Astrocyte of the spinal cord (primary cell): ENCODE measurements at regions not wholly inside any gene's neighbourhood (a gene's known extent, or its start where the extent isn't known, plus 50 kb on each side); places are given as distances from the start of the nearest gene placed in this dataset.

ENCODE experiments used
- DNase-seq: peaks from one replicate; pipeline ENCODE4 v3.0.0; 2011; ENCODE audit warnings: low read depth, low spot score
- H3K4me3 ChIP-seq: 2 replicates; pipeline ENCODE4 v1.5.1; 2011; ENCODE audit warnings: low read depth, mild to moderate bottlenecking, low read length, moderate library complexity
- in situ Hi-C: cut with HindIII; loops from 2 replicates; pipeline ENCODE4 v1.10.0; 2017; ENCODE audit warnings: low sequenced_read_pairs
- TF ChIP-seq, protein P1 (sequence below): IDR thresholded peaks from 2 replicates; pipeline ENCODE4 v1.5.1; 2012; ENCODE audit warnings: low read depth, mild to moderate bottlenecking, low read length, inconsistent platforms

GRCh38 chr22:33221568-33221967, 163.4 kb upstream of the SYN3 start:
- no peak for DNase-seq
- H3K4me3 ChIP-seq: no peak overlapping the region
- in situ Hi-C loops: no loop called here
- TF ChIP-seq, protein P1, sequence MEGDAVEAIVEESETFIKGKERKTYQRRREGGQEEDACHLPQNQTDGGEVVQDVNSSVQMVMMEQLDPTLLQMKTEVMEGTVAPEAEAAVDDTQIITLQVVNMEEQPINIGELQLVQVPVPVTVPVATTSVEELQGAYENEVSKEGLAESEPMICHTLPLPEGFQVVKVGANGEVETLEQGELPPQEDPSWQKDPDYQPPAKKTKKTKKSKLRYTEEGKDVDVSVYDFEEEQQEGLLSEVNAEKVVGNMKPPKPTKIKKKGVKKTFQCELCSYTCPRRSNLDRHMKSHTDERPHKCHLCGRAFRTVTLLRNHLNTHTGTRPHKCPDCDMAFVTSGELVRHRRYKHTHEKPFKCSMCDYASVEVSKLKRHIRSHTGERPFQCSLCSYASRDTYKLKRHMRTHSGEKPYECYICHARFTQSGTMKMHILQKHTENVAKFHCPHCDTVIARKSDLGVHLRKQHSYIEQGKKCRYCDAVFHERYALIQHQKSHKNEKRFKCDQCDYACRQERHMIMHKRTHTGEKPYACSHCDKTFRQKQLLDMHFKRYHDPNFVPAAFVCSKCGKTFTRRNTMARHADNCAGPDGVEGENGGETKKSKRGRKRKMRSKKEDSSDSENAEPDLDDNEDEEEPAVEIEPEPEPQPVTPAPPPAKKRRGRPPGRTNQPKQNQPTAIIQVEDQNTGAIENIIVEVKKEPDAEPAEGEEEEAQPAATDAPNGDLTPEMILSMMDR: no peak

DNA sequence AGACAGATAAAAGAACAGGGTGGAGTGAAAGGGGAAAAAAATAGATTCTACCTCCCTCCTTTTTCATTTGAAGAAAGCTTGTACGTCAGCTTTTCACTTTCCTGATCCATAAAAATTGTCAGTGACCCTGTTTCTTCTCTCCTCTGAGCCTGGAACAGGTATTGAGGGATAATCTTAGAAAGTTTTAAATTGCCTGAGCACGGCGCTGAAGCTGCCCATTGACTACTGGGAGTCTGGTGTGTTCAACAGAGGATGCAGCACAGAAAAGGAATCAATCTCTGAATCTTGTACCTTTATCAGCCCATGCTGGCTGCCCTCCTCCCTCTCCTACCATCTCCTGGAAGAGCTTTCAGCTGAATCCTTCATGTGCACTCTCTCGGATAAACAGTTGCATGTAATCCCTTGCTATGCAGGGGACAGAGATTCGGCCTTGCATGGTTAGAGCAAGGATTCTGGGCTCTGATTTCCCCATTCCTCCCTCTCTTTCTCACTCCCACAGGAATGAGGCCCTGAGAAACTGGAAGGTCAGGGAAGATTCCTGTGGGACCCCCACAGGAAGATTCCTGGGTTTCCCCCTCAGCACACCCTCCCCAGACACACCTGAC, 162.4 kb upstream of the SYN3 start:
- in situ Hi-C loops: no loop called here
- no peak for DNase-seq
- no peak overlapping the region for H3K4me3 ChIP-seq
- TF ChIP-seq, protein P1: no peak

DNA sequence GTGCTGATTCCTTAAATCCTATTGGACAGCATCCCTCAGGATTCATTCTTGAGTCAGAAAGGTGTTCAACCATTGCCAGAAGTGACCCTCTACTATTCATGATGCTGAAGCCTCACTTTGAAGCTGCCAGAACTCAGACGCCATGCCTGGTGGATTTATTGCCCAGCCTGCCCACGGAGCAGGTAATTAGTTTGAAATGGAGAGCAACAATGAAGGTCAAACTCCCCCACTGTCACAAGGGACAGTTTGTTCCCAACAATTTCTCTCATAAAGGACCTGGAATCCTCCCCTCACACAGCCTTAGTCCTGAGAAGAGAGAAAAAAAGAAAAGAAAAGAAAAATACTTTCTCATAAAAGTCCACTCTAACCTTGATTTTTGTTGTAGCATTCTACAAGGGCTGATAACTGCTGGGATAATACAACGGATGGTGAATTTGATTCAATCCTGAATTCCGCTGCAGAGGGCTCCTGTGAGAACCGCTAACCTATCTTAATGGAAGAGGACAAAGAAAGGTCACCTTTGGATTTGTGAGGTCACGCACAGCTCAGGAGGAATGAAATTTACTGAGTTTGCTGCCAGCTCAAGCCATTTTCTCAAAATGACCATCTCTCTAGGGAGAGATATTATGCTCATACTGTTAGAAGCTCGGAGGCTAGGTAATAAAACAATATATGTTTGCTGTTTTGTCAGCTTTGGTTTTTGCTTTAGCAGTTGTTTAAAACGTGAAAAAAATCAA, 161.6 kb upstream of the SYN3 start:
- TF ChIP-seq, protein P1: no peak
- H3K4me3 ChIP-seq: no peak overlapping the region
- DNase-seq: no peak
- in situ Hi-C loops: no loop called here

GRCh38 chr22:33213383-33214075, 155.3 kb upstream of the SYN3 start:
- H3K4me3 ChIP-seq: no peak overlapping the region
- TF ChIP-seq, protein P1: no peak
- DNase-seq: no peak
- in situ Hi-C loops: no loop called here

GRCh38 chr22:33209930-33210784, 152.0 kb upstream of the SYN3 start:
- DNase-seq: peak; percentile 4
- TF ChIP-seq, protein P1: peak; percentile 28
- in situ Hi-C loops: no loop called here

GRCh38 chr22:33204408-33204807, 146.2 kb upstream of the SYN3 start:
- in situ Hi-C loops: no loop called here

More at GRCh38 chr22:33209930-33210784, 152.0 kb upstream of the SYN3 start:
- no peak overlapping the region for H3K4me3 ChIP-seq

More at GRCh38 chr22:33204408-33204807, 146.2 kb upstream of the SYN3 start:
- DNase-seq: no peak
- H3K4me3 ChIP-seq: no peak overlapping the region
- TF ChIP-seq, protein P1: no peak
